Stomach (tissue), 4 donors: ENCODE measurements at regions not wholly inside any gene's neighbourhood (a gene's known extent, or its start where the extent isn't known, plus 50 kb on each side); places are given as distances from the start of the nearest gene placed in this dataset.

Experiments used
- CTCF ChIP-seq, 7 experiments: fragments of 450-650 bp in 4 of 7; fragments of 200-600 bp in 3 of 7; sonication (generic) in 3 of 7; IDR thresholded peaks; one replicate each; pipeline ENCODE4 v1.5.1; 2016 to 2019; ENCODE audit warnings: antibody characterized with exemption in 7 of 7, control low read depth in 2 of 7, mild to moderate bottlenecking in 1 of 7
- EP300 ChIP-seq: sonication (generic); formaldehyde crosslinking; IDR thresholded peaks from one replicate; pipeline ENCODE4 v1.6.1; 2017; ENCODE audit warnings: antibody characterized with exemption

GRCh38 chr2:67032076-67032475, 365.1 kb upstream of the ETAA1 start:
- TF ChIP-seq CTCF (IDR thresholded peaks at IDR 0.05): no peak
- no peak for TF ChIP-seq EP300
